Nephron (organoid): ENCODE measurements at regions not wholly inside any gene's neighbourhood (a gene's known extent, or its start where the extent isn't known, plus 50 kb on each side); places are given as distances from the start of the nearest gene placed in this dataset.

Experiments
- H3K27ac Mint-ChIP-seq, 3 experiments: 2 replicates each; pipeline ENCODE4 v1.8.0; 2020; ENCODE audit warnings: mixed read lengths in 3 of 3, mild to moderate bottlenecking in 2 of 3, moderate library complexity in 1 of 3
- H3K27me3 Mint-ChIP-seq: 2 replicates; pipeline ENCODE4 v1.8.0; 2021; ENCODE audit warnings: low read depth, mild to moderate bottlenecking, moderate library complexity, mixed read lengths
- H3K36me3 Mint-ChIP-seq: 2 replicates; pipeline ENCODE4 v1.8.0; 2020; ENCODE audit warnings: low read depth, mixed read lengths
- H3K4me1 Mint-ChIP-seq: 2 replicates; pipeline ENCODE4 v1.8.0; 2020; ENCODE audit warnings: mixed read lengths
- H3K4me3 Mint-ChIP-seq, 3 experiments: 2 replicates each; pipeline ENCODE4 v1.8.0; 2020; ENCODE audit warnings: mild to moderate bottlenecking in 3 of 3, mixed read lengths in 3 of 3, moderate library complexity in 2 of 3
- H3K9me3 Mint-ChIP-seq: 2 replicates; pipeline ENCODE4 v1.8.0; 2020; ENCODE audit warnings: mixed read lengths
- CTCF ChIP-seq, 3 experiments: fragments of 200-600 bp; sonication (generic); IDR thresholded peaks; one replicate each; pipeline ENCODE4 v1.5.0; 2021; ENCODE audit warnings: antibody characterized with exemption in 3 of 3; ENCODE audit not compliant: unreplicated experiment in 3 of 3

- no peak for TF ChIP-seq CTCF (IDR thresholded peaks at IDR 0.05; ENCODE audit: unreplicated experiment in 3 of 3)
- Mint-ChIP-seq H3K9me3 (peaks cover 3% of the 10 kb centered on the region), H3K27me3 (no peaks in the 10 kb centered on the region), H3K4me1 (peaks cover 3% of the 10 kb centered on the region), H3K36me3 (peaks cover 6% of the 10 kb centered on the region), H3K4me3 (no peak overlapping the region), H3K27ac (no peak overlapping the region)
Measured at GRCh38 chr3:124615896-124616543, 114.2 kb upstream of the UMPS start.

- Mint-ChIP-seq H3K4me1 (peaks cover 3% of the 10 kb centered on the region), H3K9me3 (peaks cover 3% of the 10 kb centered on the region), H3K36me3 (peaks cover 6% of the 10 kb centered on the region), H3K27ac (no peak overlapping the region), H3K4me3 (no peak overlapping the region), H3K27me3 (no peaks in the 10 kb centered on the region)
- no peak for TF ChIP-seq CTCF (IDR thresholded peaks at IDR 0.05; ENCODE audit: unreplicated experiment in 3 of 3)
Measured at GRCh38 chr3:124617177-124617576, 113.1 kb upstream of the UMPS start.

GRCh38 chr3:124619887-124620599, 110.2 kb upstream of the UMPS start:
- no peaks in the 10 kb centered on the region for H3K27me3 Mint-ChIP-seq
- H3K36me3 Mint-ChIP-seq, result peaks cover 6% of the 10 kb centered on the region
- H3K9me3 Mint-ChIP-seq, result peaks cover 3% of the 10 kb centered on the region
- no peak overlapping the region for H3K4me3 Mint-ChIP-seq
- H3K27ac Mint-ChIP-seq, result peak overlapping the region in 1 of 3 experiments; percentile 62
- TF ChIP-seq CTCF (IDR thresholded peaks at IDR 0.05; ENCODE audit: unreplicated experiment in 3 of 3), result no peak
- H3K4me1 Mint-ChIP-seq, result peaks cover 3% of the 10 kb centered on the region

GRCh38 chr3:124620600-124621063, 109.6 kb upstream of the UMPS start:
- peaks cover 6% of the 10 kb centered on the region for H3K36me3 Mint-ChIP-seq
- H3K4me1 Mint-ChIP-seq, result peaks cover 3% of the 10 kb centered on the region
- H3K4me3 Mint-ChIP-seq, result no peak overlapping the region
- no peaks in the 10 kb centered on the region for H3K27me3 Mint-ChIP-seq
- peaks cover 3% of the 10 kb centered on the region for H3K9me3 Mint-ChIP-seq
- peak overlapping the region in 1 of 3 experiments; percentile 62 for H3K27ac Mint-ChIP-seq
- no peak for TF ChIP-seq CTCF (IDR thresholded peaks at IDR 0.05; ENCODE audit: unreplicated experiment in 3 of 3)

- TF ChIP-seq CTCF (IDR thresholded peaks at IDR 0.05; ENCODE audit: unreplicated experiment in 3 of 3), result no peak
- Mint-ChIP-seq H3K27me3 (no peaks in the 10 kb centered on the region), H3K9me3 (peaks cover 3% of the 10 kb centered on the region), H3K27ac (no peak overlapping the region), H3K4me3 (no peak overlapping the region), H3K4me1 (peaks cover 3% of the 10 kb centered on the region), H3K36me3 (peaks cover 6% of the 10 kb centered on the region)
Measured at GRCh38 chr3:124621498-124621897, 108.8 kb upstream of the UMPS start.
